ENCODE measurements at regions not wholly inside any gene's neighbourhood (a gene's known extent, or its start where the extent isn't known, plus 50 kb on each side); places are given as distances from the start of the nearest gene placed in this dataset.

GRCh38 chr10:21296575-21297355 lies 228.7 kb downstream of the SKIDA1 start:
- H3K36me3 ChIP-seq, result no peaks in the 10 kb centered on the region
- no peak for DNase-seq
- TF ChIP-seq CTCF (IDR thresholded peaks at IDR 0.05) (no peak), POLR2AphosphoS5 (IDR thresholded peaks at IDR 0.05) (no peak), POLR2A (IDR thresholded peaks at IDR 0.05) (no peak), EP300 (IDR thresholded peaks at IDR 0.05) (no peak)
- H3K9me3 ChIP-seq, result no peaks in the 10 kb centered on the region
- no peak overlapping the region for H3K27ac ChIP-seq
- H3K4me3 ChIP-seq, result no peak overlapping the region
- ATAC-seq (ENCODE audit: low FRiP score in 2 of 2), result no peak
- 95% methylated on average over 13 of the region's 13 CpGs for WGBS, 2 donors
- H3K27me3 ChIP-seq, result no peaks in the 10 kb centered on the region
- H3K4me1 ChIP-seq, result peaks cover 0 to 14% (median 9%) of the 10 kb centered on the region in 4 donors

- no peak for ATAC-seq (ENCODE audit: low FRiP score in 2 of 2)
- no peak for DNase-seq
- WGBS, 2 donors, result 59 to 69% methylated on average over 9 of the region's 9 CpGs
- Histone ChIP-seq H3K4me1 (peaks cover 2 to 14% (median 9%) of the 10 kb centered on the region in 4 donors), H3K4me3 (no peak overlapping the region), H3K27ac (no peak overlapping the region), H3K9me3 (no peaks in the 10 kb centered on the region), H3K36me3 (no peaks in the 10 kb centered on the region), H3K27me3 (no peaks in the 10 kb centered on the region)
- TF ChIP-seq POLR2AphosphoS5 (IDR thresholded peaks at IDR 0.05) (no peak), POLR2A (IDR thresholded peaks at IDR 0.05) (no peak), CTCF (IDR thresholded peaks at IDR 0.05) (no peak), EP300 (IDR thresholded peaks at IDR 0.05) (no peak)
Observed at GRCh38 chr10:21293518-21294356, 231.7 kb downstream of the SKIDA1 start.

- 8 to 13% methylated on average over 14 of the region's 14 CpGs for WGBS, 2 donors
- TF ChIP-seq CTCF (IDR thresholded peaks at IDR 0.05) (no peak), POLR2AphosphoS5 (IDR thresholded peaks at IDR 0.05) (peak; percentile 32 to 37), EP300 (IDR thresholded peaks at IDR 0.05) (peak in 1 of 4 donors; percentile 2), POLR2A (IDR thresholded peaks at IDR 0.05) (no peak)
- Histone ChIP-seq H3K27me3 (no peaks in the 10 kb centered on the region), H3K9me3 (no peaks in the 10 kb centered on the region), H3K27ac (peak overlapping the region in 1 of 4 donors; percentile 39), H3K36me3 (no peaks in the 10 kb centered on the region), H3K4me3 (no peak overlapping the region), H3K4me1 (peaks cover 2 to 14% (median 9%) of the 10 kb centered on the region in 4 donors)
- DNase-seq (peak in 1 of 2 donors; percentile 51), ATAC-seq (ENCODE audit: low FRiP score in 2 of 2) (peak; percentile 89 to 95)
Observed at GRCh38 chr10:21292763-21293517, 232.5 kb downstream of the SKIDA1 start.

- Histone ChIP-seq H3K4me3 (no peak overlapping the region), H3K4me1 (peaks cover 2 to 14% (median 9%) of the 10 kb centered on the region in 4 donors), H3K36me3 (no peaks in the 10 kb centered on the region), H3K9me3 (no peaks in the 10 kb centered on the region), H3K27me3 (no peaks in the 10 kb centered on the region), H3K27ac (no peak overlapping the region)
- ATAC-seq (ENCODE audit: low FRiP score in 2 of 2), result no peak
- TF ChIP-seq POLR2A (IDR thresholded peaks at IDR 0.05) (no peak), POLR2AphosphoS5 (IDR thresholded peaks at IDR 0.05) (no peak), CTCF (IDR thresholded peaks at IDR 0.05) (no peak), EP300 (IDR thresholded peaks at IDR 0.05) (no peak)
- DNase-seq, result no peak
- 94 to 95% methylated on average over 2 of the region's 2 CpGs for WGBS, 2 donors
Observed at GRCh38 chr10:21290499-21291160, 234.9 kb downstream of the SKIDA1 start.
